ENCODE measurements at regions not wholly inside any gene's neighbourhood (a gene's known extent, or its start where the extent isn't known, plus 50 kb on each side); places are given as distances from the start of the nearest gene placed in this dataset.

- ATAC-seq, result no peak
- DNase-seq, result no peak
These were observed 61.8 kb upstream of the TOM1L1 start for GRCh38 chr17:54838651-54839421.

- ATAC-seq, result no peak
- DNase-seq, result no peak
These were observed 61.2 kb upstream of the TOM1L1 start for GRCh38 chr17:54839447-54839846.

- DNase-seq (no peak), ATAC-seq (no peak)
These were observed 59.6 kb upstream of the TOM1L1 start for GRCh38 chr17:54840885-54841591.

GRCh38 chr17:54841656-54842055, 59.0 kb upstream of the TOM1L1 start:
- ATAC-seq (no peak), DNase-seq (no peak)

GRCh38 chr17:54844233-54844632, 56.4 kb upstream of the TOM1L1 start:
- ATAC-seq, result no peak

GRCh38 chr17:54848368-54848987, 52.2 kb upstream of the TOM1L1 start:
- no peak for ATAC-seq
- DNase-seq, result no peak

More at GRCh38 chr17:54844233-54844632, 56.4 kb upstream of the TOM1L1 start:
- no peak for DNase-seq

GRCh38 chr17:54849660-54850059, 51.0 kb upstream of the TOM1L1 start:
- DNase-seq (no peak), ATAC-seq (no peak)
